ENCODE measurements at regions not wholly inside any gene's neighbourhood (a gene's known extent, or its start where the extent isn't known, plus 50 kb on each side); places are given as distances from the start of the nearest gene placed in this dataset.

DNA sequence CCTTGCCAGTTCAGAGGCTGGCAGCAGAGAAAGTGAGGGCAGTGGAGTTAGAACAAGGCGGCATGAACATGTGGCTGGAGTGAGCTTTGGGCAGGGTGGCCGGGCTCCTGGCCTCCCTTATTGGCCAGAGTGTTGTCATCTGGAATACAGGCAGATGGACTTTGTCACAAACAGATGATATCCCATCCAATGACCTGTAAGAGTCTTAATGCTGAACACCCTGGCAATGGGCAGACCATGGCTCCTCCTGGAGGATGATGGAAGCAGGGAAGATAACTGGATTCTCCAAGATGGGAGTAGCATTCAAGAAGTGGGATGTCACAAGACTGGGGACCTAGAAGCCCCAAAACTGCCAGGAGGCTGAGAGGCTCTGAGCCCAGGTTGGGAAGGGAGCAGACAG lies 242.1 kb downstream of the MAFB start:
- no peak for TF ChIP-seq SPI1 (IDR thresholded peaks at IDR 0.05; ENCODE audit: borderline replicate concordance, low read depth)
- TF ChIP-seq, protein P1, sequence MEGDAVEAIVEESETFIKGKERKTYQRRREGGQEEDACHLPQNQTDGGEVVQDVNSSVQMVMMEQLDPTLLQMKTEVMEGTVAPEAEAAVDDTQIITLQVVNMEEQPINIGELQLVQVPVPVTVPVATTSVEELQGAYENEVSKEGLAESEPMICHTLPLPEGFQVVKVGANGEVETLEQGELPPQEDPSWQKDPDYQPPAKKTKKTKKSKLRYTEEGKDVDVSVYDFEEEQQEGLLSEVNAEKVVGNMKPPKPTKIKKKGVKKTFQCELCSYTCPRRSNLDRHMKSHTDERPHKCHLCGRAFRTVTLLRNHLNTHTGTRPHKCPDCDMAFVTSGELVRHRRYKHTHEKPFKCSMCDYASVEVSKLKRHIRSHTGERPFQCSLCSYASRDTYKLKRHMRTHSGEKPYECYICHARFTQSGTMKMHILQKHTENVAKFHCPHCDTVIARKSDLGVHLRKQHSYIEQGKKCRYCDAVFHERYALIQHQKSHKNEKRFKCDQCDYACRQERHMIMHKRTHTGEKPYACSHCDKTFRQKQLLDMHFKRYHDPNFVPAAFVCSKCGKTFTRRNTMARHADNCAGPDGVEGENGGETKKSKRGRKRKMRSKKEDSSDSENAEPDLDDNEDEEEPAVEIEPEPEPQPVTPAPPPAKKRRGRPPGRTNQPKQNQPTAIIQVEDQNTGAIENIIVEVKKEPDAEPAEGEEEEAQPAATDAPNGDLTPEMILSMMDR (IDR thresholded peaks at IDR 0.05; ENCODE audit: insufficient read depth, low read length), result no peak
- no peak for TF ChIP-seq GABPA (IDR thresholded peaks at IDR 0.05; ENCODE audit: low read depth)
- no peak for TF ChIP-seq POLR2AphosphoS5 (IDR thresholded peaks at IDR 0.05; ENCODE audit: low read depth)
